ENCODE measurements at regions not wholly inside any gene's neighbourhood (a gene's known extent, or its start where the extent isn't known, plus 50 kb on each side); places are given as distances from the start of the nearest gene placed in this dataset.

DNA sequence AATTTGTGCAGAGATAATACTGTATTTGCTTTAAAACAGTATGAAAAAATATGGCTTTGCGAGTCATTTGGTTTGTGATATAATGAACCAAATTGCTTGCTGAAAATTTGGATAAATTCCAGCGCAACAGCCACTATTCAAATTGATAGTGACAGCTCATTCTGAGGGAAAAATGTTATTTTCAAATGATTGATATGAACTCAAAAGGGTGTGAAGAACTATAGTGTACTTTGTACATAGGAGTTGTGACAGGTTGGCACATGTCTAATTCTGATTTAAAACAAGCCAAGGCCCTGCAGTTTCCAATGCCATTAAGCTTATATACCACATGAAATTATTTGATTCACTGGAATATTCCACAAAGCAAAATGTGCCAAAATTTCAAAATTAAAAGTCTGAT, 1628.9 kb upstream of the AGA start:
- TF ChIP-seq, protein P1, sequence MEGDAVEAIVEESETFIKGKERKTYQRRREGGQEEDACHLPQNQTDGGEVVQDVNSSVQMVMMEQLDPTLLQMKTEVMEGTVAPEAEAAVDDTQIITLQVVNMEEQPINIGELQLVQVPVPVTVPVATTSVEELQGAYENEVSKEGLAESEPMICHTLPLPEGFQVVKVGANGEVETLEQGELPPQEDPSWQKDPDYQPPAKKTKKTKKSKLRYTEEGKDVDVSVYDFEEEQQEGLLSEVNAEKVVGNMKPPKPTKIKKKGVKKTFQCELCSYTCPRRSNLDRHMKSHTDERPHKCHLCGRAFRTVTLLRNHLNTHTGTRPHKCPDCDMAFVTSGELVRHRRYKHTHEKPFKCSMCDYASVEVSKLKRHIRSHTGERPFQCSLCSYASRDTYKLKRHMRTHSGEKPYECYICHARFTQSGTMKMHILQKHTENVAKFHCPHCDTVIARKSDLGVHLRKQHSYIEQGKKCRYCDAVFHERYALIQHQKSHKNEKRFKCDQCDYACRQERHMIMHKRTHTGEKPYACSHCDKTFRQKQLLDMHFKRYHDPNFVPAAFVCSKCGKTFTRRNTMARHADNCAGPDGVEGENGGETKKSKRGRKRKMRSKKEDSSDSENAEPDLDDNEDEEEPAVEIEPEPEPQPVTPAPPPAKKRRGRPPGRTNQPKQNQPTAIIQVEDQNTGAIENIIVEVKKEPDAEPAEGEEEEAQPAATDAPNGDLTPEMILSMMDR (IDR thresholded peaks at IDR 0.05; ENCODE audit: poor library complexity, severe bottlenecking) = no peak
- ATAC-seq (ENCODE audit: low read depth) = no peak
- H3K36me3 ChIP-seq (ENCODE audit: low read depth) = no peaks in the 10 kb centered on the region

DNA sequence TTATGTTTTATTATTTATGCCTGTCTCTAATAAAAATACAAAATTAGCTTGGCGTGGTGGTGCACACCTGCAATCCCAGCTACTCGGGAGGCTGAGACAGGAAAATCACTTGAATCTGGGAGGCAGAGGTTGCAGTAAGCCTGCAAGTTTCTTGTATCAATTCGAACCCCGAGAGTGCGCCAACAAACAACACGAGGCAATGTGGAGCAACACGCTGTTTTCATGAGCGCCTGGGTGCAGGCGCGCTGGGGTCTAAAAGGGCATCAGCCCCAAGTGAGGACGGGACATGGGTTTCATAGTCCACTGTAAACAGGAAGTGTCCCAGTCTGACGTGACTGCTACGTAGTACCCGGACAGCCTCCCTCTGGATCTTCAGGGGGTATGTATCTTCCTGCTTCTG, 1634.6 kb upstream of the AGA start:
- TF ChIP-seq, protein P1 (IDR thresholded peaks at IDR 0.05; ENCODE audit: poor library complexity, severe bottlenecking) = no peak
- ATAC-seq (ENCODE audit: low read depth) (no peak), DNase-seq (ENCODE audit: low spot score) (no peak)
- H3K4me3 ChIP-seq (ENCODE audit: severe bottlenecking) = no peak overlapping the region
- no peak overlapping the region for H3K27ac ChIP-seq (ENCODE audit: poor library complexity, severe bottlenecking)
- H3K9me3 ChIP-seq (ENCODE audit: severe bottlenecking) = no peaks in the 10 kb centered on the region
- H3K4me1 ChIP-seq (ENCODE audit: insufficient read depth, poor library complexity, severe bottlenecking) = no peaks in the 10 kb centered on the region
- no peaks in the 10 kb centered on the region for H3K27me3 ChIP-seq (ENCODE audit: insufficient read depth, poor library complexity, severe bottlenecking)
- H3K36me3 ChIP-seq (ENCODE audit: low read depth) = no peaks in the 10 kb centered on the region

More for the DNA sequence above, 1628.9 kb upstream of the AGA start:
- DNase-seq (ENCODE audit: low spot score) = no peak
- no peak overlapping the region for H3K27ac ChIP-seq (ENCODE audit: poor library complexity, severe bottlenecking)
- H3K9me3 ChIP-seq (ENCODE audit: severe bottlenecking) = no peaks in the 10 kb centered on the region
- H3K4me3 ChIP-seq (ENCODE audit: severe bottlenecking) = no peak overlapping the region
- no peaks in the 10 kb centered on the region for H3K4me1 ChIP-seq (ENCODE audit: insufficient read depth, poor library complexity, severe bottlenecking)
- no peaks in the 10 kb centered on the region for H3K27me3 ChIP-seq (ENCODE audit: insufficient read depth, poor library complexity, severe bottlenecking)

DNA sequence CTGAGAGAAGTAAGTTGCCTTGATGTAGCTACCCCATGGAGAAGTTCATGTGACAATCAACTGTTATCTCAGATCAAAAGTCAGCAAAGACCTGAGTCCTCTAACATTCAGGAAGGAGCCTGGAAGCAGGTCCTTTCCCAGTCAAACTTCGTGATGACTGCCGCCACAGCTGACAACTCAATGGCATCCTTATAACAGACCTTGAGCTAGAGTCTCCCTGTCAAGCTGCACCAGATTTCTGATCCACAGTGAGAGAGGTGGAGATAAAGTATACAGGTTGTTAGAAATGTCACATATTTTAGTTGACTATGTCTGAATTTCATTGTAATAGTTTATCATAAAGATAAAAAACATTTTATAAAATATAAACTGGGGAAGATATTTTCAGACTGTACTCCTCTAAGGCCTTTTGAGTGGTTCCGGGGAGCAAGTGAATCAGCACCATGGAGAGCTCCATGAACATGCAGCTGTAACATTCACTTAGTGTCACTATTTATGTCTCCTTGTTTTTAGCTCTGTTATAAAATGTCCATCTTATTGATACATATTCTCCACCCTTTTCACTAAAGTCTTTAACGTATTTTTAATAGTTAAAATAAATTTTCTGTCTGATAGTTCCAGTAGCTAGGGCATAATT, 1653.5 kb upstream of the AGA start:
- no peaks in the 10 kb centered on the region for H3K36me3 ChIP-seq (ENCODE audit: low read depth)
- no peak; the same call in 2 of the 3 replicates for ATAC-seq (ENCODE audit: low read depth)
- TF ChIP-seq, protein P1 (IDR thresholded peaks at IDR 0.05; ENCODE audit: poor library complexity, severe bottlenecking) = no peak

DNA sequence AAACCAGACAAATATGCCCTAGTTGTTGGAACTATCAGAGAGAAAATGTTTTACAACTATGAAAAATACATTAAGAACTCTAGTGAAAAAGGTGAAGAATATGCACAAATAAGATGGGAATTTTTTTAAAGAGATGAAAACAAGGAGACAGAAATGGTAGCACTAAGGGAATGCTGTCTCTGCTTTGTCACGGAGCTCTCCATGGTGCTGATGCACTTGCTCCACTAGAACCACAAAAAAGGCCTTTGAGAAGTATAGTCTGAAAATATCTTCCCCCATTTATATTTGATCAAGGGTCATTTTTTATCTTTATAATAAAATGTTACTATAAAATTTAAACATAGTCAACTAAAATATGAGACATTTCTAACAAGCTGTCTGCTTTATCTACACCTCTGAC, 1655.5 kb upstream of the AGA start:
- Histone ChIP-seq H3K9me3 (ENCODE audit: severe bottlenecking) (no peaks in the 10 kb centered on the region), H3K27me3 (ENCODE audit: insufficient read depth, poor library complexity, severe bottlenecking) (no peaks in the 10 kb centered on the region), H3K36me3 (ENCODE audit: low read depth) (no peaks in the 10 kb centered on the region), H3K27ac (ENCODE audit: poor library complexity, severe bottlenecking) (no peak overlapping the region), H3K4me1 (ENCODE audit: insufficient read depth, poor library complexity, severe bottlenecking) (no peaks in the 10 kb centered on the region), H3K4me3 (ENCODE audit: severe bottlenecking) (no peak overlapping the region)
- TF ChIP-seq, protein P1 (IDR thresholded peaks at IDR 0.05; ENCODE audit: poor library complexity, severe bottlenecking) = no peak
- no peak for ATAC-seq (ENCODE audit: low read depth)
- no peak for DNase-seq (ENCODE audit: low spot score)

More for the DNA sequence above, 1653.5 kb upstream of the AGA start:
- H3K9me3 ChIP-seq (ENCODE audit: severe bottlenecking) = no peaks in the 10 kb centered on the region
- H3K27ac ChIP-seq (ENCODE audit: poor library complexity, severe bottlenecking) = no peak overlapping the region
- H3K4me1 ChIP-seq (ENCODE audit: insufficient read depth, poor library complexity, severe bottlenecking) = no peaks in the 10 kb centered on the region
- no peak overlapping the region for H3K4me3 ChIP-seq (ENCODE audit: severe bottlenecking)
- H3K27me3 ChIP-seq (ENCODE audit: insufficient read depth, poor library complexity, severe bottlenecking) = no peaks in the 10 kb centered on the region
- DNase-seq (ENCODE audit: low spot score) = no peak

DNA sequence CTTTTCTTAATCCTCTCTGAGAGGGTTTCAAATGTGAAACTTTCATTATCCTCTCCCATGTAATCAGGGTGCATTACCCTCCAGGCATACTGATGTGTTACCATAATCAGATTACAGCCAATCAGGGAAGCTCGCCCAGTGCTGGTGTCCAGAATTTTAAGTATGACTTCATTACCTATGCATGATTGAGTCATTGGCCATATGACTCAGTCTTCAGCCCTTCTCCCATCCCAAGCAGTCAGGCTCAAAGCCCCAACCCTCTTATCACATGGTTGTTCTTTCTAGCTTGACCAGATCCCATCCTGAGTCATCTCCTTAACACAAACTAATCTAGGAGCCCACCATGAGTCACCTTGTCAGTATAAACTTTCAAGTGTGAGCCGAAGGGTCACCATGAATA, 1668.1 kb upstream of the AGA start:
- Histone ChIP-seq H3K27me3 (ENCODE audit: insufficient read depth, poor library complexity, severe bottlenecking) (no peaks in the 10 kb centered on the region), H3K4me1 (ENCODE audit: insufficient read depth, poor library complexity, severe bottlenecking) (peaks cover 12% of the 10 kb centered on the region), H3K4me3 (ENCODE audit: severe bottlenecking) (no peak overlapping the region), H3K36me3 (ENCODE audit: low read depth) (no peaks in the 10 kb centered on the region), H3K27ac (ENCODE audit: poor library complexity, severe bottlenecking) (peak overlapping the region; percentile 29), H3K9me3 (ENCODE audit: severe bottlenecking) (no peaks in the 10 kb centered on the region)
- peak; percentile 71 for DNase-seq (ENCODE audit: low spot score)
- ATAC-seq (ENCODE audit: low read depth) = peak; percentile 95
- TF ChIP-seq, protein P1 (IDR thresholded peaks at IDR 0.05; ENCODE audit: poor library complexity, severe bottlenecking) = no peak

Measured in RWPE2 (cell line).